GM19239 (cell line): ENCODE measurements at regions not wholly inside any gene's neighbourhood (a gene's known extent, or its start where the extent isn't known, plus 50 kb on each side); places are given as distances from the start of the nearest gene placed in this dataset.

Source experiments
- DNase-seq: peaks from one replicate; pipeline ENCODE4 v3.0.0; 2011; ENCODE audit warnings: low spot score; ENCODE audit not compliant: insufficient read length
- FAIRE-seq: peaks from 2 replicates; lab custom pipeline; 2011; peaks lifted over from hg19 to GRCh38; lab: Jason Lieb, UNC

DNA sequence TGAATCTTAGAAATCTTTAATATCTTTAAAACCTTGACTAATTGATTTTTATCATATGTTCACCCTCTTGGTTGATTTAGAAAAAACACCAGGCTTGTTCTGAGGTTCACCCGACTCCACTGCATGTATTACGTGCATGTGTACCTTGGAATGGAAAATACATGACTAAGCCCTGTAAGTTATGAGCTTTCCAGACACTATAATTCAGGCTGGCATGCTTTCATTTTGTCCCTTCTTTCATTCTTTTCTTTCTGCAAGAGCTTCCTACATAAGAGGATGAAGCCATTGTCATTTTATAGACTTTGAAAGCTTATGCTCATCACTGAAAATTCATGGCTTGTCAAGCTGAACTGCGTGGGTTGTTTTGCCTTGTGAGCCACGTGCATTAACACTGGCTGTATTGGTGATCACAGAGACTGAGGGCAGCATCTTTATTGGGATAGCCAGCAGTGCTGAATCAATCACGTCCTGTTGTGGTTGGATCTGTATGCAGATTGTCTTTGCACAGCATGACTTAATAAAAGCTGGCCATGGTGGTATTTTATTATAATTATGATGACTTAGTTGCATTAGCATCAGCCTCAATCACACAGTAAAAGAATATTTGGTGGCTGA, 141.9 kb downstream of the SLIT2 start:
- FAIRE-seq (no peak), DNase-seq (no peak)

DNA sequence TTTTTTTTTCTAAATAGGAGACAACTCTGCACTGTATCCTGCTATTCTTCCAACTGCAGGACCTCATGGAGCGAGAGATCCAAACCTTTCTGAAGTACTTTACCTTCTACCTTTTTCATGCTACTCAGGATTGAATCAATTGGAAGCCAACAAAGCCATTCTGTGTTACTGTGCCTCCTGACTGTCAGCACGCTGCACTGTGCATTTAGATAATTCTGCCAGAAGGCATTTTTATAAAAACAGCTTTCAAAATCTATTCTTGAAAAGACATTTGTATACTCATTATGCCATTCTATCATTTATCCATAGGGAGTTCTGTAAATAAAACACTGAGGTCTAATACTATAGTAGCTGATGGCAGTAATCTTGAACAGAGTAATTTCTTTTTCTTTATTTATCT, 142.8 kb downstream of the SLIT2 start:
- FAIRE-seq (no peak), DNase-seq (no peak)

DNA sequence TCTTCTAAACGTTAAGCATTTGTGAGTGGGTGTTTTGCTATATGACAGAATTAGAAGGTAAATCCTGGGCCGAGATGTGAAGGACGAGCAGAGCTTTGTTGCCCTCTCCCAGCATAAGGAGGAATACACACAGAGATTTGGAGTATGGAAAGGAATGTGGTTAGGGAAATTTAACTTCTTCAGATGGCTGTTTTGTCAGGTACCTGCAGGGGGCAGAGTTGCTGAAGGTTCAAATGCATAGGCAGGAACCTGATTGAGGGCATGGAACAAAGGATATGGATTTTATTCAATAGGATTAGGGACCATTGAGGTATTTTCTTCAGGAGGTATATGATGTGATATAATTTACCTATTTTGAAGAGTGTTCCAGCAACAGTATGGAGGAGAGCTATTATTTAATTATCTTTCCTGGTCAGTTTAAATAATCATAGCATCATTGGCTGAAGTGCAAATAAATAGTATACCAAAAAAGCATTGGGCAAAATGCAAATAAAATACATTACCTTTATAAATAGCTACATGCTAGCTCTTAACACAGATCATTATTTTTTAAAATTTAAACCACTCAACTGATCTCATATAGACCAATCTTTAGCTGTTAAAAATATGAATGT, 143.6 kb downstream of the SLIT2 start:
- FAIRE-seq (peak; percentile 57), DNase-seq (no peak)

DNA sequence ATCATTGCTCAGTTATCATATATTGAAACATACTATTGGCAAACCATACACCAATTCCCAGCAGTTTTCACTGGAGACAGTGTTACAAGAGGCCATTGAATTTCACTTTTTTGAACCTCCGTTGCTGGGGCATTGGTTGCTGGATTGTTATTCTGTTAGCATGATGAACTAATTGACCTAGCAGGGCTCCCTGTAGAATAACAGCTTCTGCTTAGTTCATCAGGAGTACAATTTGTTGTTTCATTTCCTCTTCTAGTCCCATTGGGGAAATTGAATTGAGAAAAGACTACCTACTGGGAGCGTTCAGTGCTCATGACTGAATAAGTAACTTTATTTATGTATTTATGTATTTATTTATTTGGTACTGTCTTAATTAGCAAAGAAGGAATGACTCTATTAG, 151.6 kb downstream of the SLIT2 start:
- FAIRE-seq (no peak), DNase-seq (no peak)

DNA sequence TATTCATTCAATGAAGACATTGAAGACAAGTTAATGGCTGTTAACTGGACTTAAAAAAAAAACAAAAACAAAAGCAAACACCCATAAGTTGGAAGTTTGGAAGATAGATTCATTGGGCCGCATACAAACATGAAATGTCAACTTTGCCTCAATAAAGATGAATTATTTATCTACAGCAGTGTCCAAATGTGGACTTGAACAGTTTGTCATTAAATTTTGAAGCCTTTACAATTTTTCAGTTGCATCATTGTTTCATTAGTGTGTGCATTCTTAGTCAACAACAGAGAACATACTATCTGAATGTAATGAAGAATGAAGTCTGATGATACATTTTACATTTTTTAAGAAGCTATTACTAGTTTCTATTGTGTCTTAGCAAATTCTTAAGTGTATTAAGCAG, 152.1 kb downstream of the SLIT2 start:
- FAIRE-seq (no peak), DNase-seq (no peak)

DNA sequence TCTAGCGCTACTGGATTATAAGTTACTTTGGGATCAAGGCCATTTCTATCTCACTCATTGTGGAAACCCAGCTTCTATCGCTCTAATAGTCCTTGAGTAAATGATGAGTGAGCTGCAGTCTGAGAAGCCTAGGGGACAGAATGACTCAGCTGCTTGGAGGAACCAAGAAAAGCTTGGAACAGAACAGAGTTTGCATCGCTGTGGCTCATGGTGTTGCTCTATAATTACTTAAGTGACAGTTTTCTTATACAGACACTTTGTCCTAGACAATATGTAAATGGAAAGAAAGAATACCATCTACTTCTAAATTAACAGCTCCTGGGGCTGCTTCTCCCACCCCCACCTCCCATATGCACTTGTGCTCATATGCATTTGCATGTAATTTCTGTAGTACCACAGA, 156.9 kb downstream of the SLIT2 start:
- DNase-seq (no peak), FAIRE-seq (no peak)

DNA sequence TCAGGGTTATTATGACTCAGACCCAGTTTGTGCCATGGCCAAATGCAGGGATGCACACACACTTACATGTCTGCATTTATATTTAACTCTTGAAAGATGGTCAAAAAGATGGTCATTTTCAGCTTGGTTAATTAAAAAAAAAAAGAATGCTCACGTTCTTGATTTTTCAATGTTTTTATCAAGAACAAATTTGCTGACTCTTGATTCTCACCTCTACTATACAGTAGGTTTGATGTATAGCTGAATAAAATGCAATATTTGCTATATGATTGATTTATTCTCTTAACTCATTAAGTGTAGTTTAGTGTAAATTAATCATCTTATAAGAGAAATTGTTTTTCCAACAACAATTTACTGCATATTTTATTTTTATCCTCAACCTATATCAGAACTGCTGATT, 160.4 kb downstream of the SLIT2 start:
- FAIRE-seq (no peak), DNase-seq (no peak)

DNA sequence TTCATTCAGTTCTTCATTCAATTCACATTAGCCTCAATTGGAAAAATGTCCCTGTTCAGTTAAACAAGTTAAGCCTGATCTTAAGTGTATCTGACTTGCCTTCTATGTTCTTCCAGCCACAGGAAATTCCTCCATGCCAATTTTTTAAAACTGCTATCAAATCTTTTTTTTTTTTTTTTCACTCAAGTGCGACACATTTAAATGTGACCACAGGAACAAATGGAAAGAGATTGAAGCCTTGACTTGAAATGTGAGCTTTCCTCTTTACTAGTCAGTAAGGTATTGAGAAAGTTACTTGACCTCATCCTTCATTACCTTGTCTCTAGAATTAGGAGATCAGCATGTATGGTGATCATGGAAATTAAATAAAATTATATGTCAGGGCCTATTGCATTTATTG, 165.1 kb downstream of the SLIT2 start:
- no peak for DNase-seq

DNA sequence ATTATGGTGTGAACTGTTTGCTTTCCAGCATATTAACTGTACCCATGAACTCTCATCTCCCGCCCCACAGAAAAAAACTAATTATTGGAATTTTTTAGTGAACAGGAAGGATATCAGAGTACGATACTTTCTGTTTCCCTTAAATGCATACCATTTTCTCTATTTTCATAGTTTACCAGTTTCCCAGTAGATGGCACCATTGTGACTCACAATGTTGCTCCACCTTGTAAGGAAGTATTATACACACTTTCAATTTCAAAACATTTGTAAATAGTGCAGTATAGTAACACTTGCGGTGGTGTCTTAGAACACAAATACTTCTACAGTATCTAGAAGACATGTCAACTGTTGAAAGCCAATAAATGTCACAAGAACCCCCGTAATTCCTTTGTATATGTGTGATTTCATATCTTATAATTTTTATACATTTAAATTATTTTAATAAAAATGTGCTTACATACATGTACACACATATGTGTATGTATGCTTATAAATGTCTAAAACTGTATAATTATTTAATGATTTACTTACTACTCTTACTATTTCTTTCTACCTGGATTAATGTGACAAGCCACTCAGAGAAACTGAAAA, 167.3 kb downstream of the SLIT2 start:
- peak; percentile 9 for DNase-seq
- peak; percentile 84 for FAIRE-seq

More for the DNA sequence above, 165.1 kb downstream of the SLIT2 start:
- no peak for FAIRE-seq

DNA sequence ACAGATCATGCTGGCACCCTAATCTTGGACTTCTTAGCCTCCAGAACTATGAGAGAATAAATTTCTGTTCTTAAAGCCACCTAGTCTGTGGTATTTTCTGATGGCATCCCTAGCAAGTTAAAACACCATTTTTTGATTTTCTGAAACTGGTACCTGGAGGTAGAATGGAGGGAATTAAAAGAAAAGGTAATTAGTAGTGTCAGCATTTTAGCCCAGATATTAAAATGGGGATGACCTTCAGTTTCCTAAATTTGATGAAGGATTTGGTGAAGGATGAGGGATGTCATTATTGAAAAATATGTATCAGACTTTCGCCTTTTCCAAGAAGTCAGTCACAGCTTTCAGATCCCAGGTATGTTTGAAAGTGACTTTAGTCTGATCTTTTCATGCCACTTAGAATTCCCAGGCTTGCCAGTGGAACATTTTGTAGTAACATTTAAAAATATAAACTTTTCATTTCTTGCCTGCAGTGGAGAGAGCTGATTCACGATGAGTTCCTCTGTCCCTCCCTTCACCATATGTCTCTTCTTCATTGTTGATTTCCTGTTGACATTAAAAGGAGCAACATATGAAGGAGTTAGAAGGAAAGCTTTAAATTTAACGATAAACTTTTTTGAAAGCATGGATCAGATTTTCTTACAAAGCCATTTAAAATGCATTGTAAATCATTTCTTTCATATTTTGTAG, 169.4 kb downstream of the SLIT2 start:
- FAIRE-seq (no peak), DNase-seq (no peak)

DNA sequence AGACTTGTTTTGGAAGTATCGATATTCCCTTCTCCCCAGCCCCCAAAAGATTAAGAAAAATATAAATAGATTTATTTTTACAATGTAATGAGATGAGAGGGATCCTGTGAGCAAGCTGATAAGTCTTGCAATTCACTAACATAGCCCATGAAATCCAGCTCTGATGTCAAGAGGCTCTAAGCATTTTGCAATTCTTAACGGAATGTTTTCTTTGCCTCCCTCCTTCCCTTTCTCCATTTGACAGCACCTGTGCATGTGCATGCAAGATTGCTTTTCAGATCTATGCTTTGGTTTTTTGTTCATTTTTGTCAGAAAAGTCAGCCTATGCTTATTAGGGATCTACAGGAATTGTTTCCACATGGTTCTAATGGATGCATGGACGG, 169.9 kb downstream of the SLIT2 start:
- FAIRE-seq (no peak), DNase-seq (no peak)

DNA sequence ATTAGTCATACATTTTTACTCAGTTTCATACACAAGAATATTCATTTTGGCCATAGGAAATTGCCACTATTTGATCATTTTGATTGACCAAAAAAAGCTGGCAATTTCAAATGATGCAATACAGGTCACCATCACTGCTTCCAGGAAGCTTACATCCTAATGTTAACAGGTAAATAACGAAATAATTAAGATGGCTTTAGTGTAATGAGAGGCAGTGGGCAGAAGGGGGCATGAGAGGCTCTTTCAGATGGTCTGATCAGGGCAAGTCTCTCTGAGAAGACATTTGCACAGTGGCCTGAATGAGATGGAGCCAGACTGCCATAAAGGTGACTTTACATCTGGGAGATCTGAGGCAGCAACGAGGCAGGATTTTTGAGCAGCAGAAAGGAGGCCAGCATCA, 170.7 kb downstream of the SLIT2 start:
- no peak for DNase-seq
- peak; percentile 54 for FAIRE-seq

DNA sequence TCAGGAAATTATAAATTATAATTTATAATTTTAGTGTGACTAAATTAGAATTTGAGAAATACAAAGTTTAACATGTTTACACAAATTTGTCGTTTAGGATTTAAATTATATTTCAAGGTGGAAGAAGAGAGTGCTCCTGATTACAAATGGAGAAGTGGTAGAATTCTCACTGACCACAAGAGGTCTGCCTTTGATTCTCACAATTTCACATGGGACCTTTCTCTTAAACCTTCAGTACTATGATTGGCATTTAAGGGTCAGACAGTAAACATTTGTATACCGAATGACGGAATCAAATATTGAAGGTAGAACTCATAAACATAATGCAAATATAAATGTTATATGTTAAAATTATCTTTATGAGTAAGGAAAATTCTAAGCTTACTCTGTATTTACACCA, 171.7 kb downstream of the SLIT2 start:
- DNase-seq (no peak), FAIRE-seq (no peak)

DNA sequence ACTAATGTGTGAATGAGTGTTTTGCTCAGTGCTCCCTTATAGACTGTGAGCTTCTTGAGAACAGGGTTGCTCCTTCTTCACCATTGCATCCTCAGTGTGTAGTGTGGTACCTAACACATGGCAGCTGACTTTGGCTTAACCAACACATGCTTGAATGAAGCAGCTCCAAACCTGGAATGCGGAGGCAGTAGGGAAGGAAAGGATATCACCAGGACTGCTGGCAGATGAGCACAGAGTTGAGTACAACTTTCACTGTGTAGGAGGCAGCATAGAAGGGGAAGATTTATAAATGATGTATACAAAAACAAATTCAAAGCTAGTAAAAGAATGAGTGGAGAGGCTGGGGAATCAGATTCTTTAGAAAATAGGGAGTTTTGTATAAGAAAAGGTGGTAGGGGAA, 174.3 kb downstream of the SLIT2 start:
- no peak for FAIRE-seq
- no peak for DNase-seq

DNA sequence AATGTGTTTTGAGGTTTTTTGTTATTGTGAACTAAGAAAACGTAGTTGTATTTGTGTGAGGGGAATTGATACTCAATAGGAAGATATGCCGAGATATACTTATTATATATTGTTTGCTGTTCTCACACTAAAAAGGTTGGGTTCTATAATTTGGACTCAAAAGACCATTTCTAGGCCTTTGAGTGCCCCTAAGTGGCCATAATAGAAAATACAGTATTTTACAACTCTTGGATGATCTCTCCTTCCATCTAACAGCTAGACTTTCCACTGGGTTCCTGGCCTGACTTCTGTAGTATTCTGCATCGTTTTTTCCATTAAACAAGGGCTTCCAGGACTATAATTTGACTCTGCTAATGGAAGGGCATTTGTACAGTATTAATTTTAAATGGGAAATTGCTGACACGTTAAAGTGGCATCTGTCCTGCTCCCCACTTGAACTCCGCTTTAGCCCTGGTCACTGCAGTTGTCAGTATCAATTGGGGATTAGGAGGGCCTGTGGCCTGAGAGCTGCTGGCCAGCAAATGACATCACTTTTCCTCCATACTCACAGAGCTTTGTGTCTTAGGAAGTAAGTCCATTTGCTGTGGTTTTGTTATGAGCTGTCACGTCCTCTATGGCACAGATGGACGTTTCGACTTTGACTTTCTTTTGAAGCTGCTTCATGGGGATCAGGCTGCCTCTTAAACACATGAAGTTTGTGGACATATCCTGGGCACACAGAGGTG, 176.9 kb downstream of the SLIT2 start:
- DNase-seq = no peak

DNA sequence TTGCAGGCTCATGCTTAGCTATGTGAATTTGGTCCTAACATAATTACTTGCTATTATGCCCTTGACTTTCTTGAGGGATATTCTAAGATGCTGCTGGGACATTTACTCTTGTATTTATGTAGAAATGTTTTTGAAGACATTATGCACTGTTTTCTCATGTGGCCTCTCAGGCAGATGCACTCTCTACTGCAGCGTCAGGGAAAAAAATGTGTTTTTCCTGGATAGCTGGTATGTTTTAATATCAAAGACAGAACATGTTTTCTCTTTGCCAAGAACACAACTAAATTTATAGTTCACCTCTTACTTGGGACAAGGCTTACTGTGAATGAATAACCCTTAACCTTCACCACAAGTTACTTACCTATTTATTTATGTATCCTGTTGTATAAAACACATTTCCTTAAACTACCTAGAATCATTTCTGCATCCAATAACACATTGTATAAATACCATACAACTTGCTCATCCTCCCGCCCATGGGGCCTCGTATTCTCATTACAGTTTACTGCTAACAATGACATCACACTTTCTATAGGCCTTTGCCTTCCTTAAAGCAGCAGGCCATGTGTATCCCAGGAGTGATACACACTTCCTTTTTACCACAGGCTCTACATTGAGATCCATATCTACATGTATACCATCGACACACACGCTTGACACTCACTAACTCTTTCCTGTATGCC, 178.7 kb downstream of the SLIT2 start:
- DNase-seq = no peak
- no peak for FAIRE-seq

More for the DNA sequence above, 176.9 kb downstream of the SLIT2 start:
- FAIRE-seq = no peak

DNA sequence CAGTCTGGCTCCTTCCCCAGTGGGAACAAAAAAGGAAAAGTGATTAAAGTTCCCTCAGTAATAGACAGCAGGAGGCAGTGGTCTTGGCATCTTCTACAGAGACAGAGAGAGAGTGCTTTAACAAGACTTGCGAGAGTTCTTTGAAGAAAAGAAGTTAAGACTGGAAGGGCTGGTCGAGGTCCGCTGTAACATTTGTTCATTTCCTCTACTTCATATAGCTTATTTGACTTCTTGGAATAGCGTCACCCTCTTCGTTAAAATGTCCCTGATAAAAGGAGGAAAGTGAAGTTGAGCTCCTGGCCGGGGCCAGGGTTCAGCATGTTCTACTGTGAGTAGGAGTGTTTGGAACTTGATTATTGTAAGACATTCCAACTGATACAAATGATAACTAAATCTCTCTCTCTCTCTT, 179.8 kb downstream of the SLIT2 start:
- DNase-seq (no peak), FAIRE-seq (no peak)

DNA sequence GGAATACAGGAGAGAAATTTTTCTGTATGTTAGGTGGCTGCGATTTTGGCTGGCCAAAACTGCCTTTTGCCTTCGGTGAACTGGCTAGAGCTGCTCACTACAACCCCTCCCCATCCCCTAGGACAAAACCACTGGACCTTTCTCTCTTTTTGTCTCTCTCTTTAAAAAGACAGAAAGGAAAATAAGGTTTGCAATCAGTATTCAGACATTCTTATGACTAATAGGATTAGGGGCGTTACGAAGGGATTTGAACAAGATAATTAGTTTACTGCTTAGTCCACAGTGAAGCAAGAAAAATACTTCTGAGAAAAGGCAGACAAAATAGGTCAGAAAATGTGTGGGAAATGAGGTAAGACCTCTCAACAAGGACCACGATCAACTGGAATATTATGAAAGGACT, 180.4 kb downstream of the SLIT2 start:
- FAIRE-seq (no peak), DNase-seq (no peak)

DNA sequence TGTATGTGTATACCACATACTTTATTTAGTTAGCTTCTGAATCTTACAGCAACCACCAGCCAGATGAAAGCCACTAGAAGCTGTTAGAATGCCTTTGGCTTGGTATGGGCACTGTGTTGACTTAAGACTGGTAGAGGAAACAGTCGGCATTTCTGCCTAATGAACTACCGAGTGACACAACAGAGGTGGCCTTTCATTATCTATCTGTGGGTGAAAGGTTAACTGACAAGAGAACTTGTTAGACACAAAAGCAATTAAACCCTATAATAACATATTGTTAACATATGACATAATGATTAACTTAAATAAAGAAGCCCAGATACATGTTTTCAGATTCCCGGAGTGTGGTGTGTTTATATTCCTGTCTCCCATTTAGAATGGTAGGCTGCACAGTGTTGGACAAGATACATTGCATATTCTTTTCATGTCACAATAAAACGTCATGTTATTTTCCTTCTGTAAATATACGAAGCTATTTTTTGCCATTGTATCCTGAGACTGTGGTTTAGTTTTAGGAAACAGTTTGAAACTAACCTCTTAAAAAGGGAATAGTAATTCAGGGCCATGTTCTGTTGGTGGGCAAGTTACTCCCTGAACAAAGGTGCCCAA, 181.5 kb downstream of the SLIT2 start:
- DNase-seq (no peak), FAIRE-seq (no peak)

DNA sequence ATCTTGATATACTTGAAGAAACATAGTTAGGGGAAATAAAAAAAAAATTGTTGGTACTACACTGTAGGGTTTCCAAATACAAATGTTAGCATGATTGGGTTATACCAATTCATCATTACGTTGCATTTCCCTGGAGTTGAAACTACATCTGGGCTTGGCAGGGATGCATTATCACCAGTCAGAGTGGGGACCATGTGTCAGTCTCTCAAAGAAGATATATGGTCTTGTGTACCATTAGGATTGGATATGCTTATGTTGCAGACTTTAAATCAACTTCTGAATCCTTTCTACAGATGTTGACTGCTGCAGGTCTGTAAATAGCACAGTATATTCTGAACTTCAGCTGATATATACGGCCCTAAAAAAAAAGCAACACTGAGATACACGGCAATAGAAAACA, 188.5 kb downstream of the SLIT2 start:
- no peak for DNase-seq
- FAIRE-seq = no peak
